CD4-positive, CD25-positive, alpha-beta regulatory T cell (primary cell): ENCODE measurements at regions not wholly inside any gene's neighbourhood (a gene's known extent, or its start where the extent isn't known, plus 50 kb on each side); places are given as distances from the start of the nearest gene placed in this dataset.

Experiments used
- ATAC-seq, 2 donors: fragments of 150-1000 bp; cut with Tn5 transposase; one replicate each; pipeline ENCODE4 v1.10.0; 2021; ENCODE audit warnings: low read depth in 2 of 2, moderate number of reproducible peaks in 2 of 2, moderate library complexity in 1 of 2
- DNase-seq, 3 donors: peaks; one replicate each; pipeline versions ENCODE4 v3.0.0 to v3.0.0-alpha.2; 2012 to 2022; ENCODE audit warnings: mixed read lengths in 1 of 3
- H3K27ac ChIP-seq: one replicate; pipeline ENCODE4 v1.7.0; 2013; ENCODE audit warnings: mild to moderate bottlenecking, low read length; ENCODE audit not compliant: insufficient read depth, poor library complexity, severe bottlenecking
- H3K27me3 ChIP-seq: one replicate; pipeline ENCODE4 v1.7.0; 2013; ENCODE audit warnings: low read length; ENCODE audit not compliant: control insufficient read depth, insufficient read depth
- H3K36me3 ChIP-seq: one replicate; pipeline ENCODE4 v1.7.0; 2013; ENCODE audit warnings: mild to moderate bottlenecking, low read length, moderate library complexity; ENCODE audit not compliant: control insufficient read depth, insufficient read depth
- H3K4me1 ChIP-seq: 2 replicates; pipeline ENCODE4 v1.7.0; 2013; ENCODE audit warnings: mild to moderate bottlenecking, low read length; ENCODE audit not compliant: insufficient read depth, control insufficient read depth, poor library complexity, severe bottlenecking
- H3K4me3 ChIP-seq: one replicate; pipeline ENCODE4 v1.7.0; 2013; ENCODE audit warnings: low read depth, mild to moderate bottlenecking, low read length, moderate library complexity
- H3K9me3 ChIP-seq, 2 experiments: 1 replicate in 1 of 2; 2 replicates in 1 of 2; pipeline ENCODE4 v1.7.0; 2013; ENCODE audit warnings: low read length in 2 of 2, mild to moderate bottlenecking in 1 of 2, moderate library complexity in 1 of 2; ENCODE audit not compliant: control insufficient read depth in 2 of 2
- H3K27ac Mint-ChIP-seq, 3 donors: one replicate each; pipeline ENCODE4 v1.8.0; 2020 to 2022; ENCODE audit warnings: mild to moderate bottlenecking in 3 of 3, mixed read lengths in 3 of 3, moderate library complexity in 2 of 3
- H3K27me3 Mint-ChIP-seq: one replicate; pipeline ENCODE4 v1.8.0; 2022; ENCODE audit warnings: mild to moderate bottlenecking, mixed read lengths
- H3K36me3 Mint-ChIP-seq: one replicate; pipeline ENCODE4 v1.8.0; 2020; ENCODE audit warnings: mixed read lengths
- H3K4me1 Mint-ChIP-seq, 4 donors: one replicate each; pipeline ENCODE4 v1.8.0; 2020 to 2022; ENCODE audit warnings: mixed read lengths in 4 of 4, mild to moderate bottlenecking in 1 of 4
- H3K4me3 Mint-ChIP-seq, 4 donors: one replicate each; pipeline ENCODE4 v1.8.0; 2020 to 2022; ENCODE audit warnings: mild to moderate bottlenecking in 4 of 4, mixed read lengths in 4 of 4, moderate library complexity in 3 of 4
- H3K9me3 Mint-ChIP-seq, 7 donors: one replicate each; pipeline ENCODE4 v1.8.0; 2020 to 2022; ENCODE audit warnings: mixed read lengths in 7 of 7, mild to moderate bottlenecking in 3 of 7, moderate library complexity in 2 of 7

GRCh38 chr6:164014346-164015087 lies 600.0 kb downstream of the QKI start:
- Mint-ChIP-seq H3K27me3 (peaks cover 4% of the 10 kb centered on the region), H3K4me3 (no peak overlapping the region), H3K9me3 (peaks cover 0 to 4% (median 0%) of the 10 kb centered on the region in 7 donors), H3K27ac (no peak overlapping the region), H3K36me3 (no peaks in the 10 kb centered on the region), H3K4me1 (no peaks in the 10 kb centered on the region)
- Histone ChIP-seq H3K36me3 (no peaks in the 10 kb centered on the region), H3K9me3 (no peaks in the 10 kb centered on the region), H3K4me1 (no peaks in the 10 kb centered on the region), H3K4me3 (no peak overlapping the region), H3K27me3 (no peaks in the 10 kb centered on the region), H3K27ac (no peak overlapping the region)
- DNase-seq, result no peak
- no peak for ATAC-seq

- no peak overlapping the region for H3K4me3 ChIP-seq
- peaks cover 0 to 3% (median 0%) of the 10 kb centered on the region in 7 donors for H3K9me3 Mint-ChIP-seq
- H3K4me1 Mint-ChIP-seq, result no peaks in the 10 kb centered on the region
- H3K27ac ChIP-seq, result no peak overlapping the region
- H3K36me3 Mint-ChIP-seq, result no peaks in the 10 kb centered on the region
- H3K9me3 ChIP-seq, result no peaks in the 10 kb centered on the region
- no peak for DNase-seq
- peaks cover 4% of the 10 kb centered on the region for H3K27me3 Mint-ChIP-seq
- no peak for ATAC-seq
- H3K27ac Mint-ChIP-seq, result no peak overlapping the region
- no peaks in the 10 kb centered on the region for H3K27me3 ChIP-seq
- H3K4me1 ChIP-seq, result no peaks in the 10 kb centered on the region
- H3K4me3 Mint-ChIP-seq, result no peak overlapping the region
- H3K36me3 ChIP-seq, result no peaks in the 10 kb centered on the region
These were observed 599.1 kb downstream of the QKI start for GRCh38 chr6:164013480-164014208.

DNA sequence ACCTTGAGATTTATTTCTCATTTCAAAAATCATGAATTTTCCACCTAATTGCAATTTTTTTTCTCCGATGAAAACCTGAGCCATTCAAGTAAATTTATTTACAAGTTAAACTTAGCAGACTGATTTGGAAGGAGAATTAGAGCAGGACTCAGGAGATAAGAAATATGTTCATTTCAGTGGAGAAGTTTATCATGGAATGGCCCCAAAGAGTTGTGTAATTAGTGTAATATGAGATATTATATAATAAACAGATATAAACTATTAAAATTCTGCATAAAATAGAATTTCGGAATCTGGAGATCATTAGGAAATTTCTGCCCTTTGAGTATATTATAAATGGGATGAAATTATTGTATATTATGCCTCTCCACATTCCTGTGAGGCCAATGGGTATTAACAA lies 596.8 kb downstream of the QKI start:
- no peak overlapping the region for H3K27ac Mint-ChIP-seq
- no peaks in the 10 kb centered on the region for H3K36me3 Mint-ChIP-seq
- Histone ChIP-seq H3K36me3 (no peaks in the 10 kb centered on the region), H3K4me3 (no peak overlapping the region), H3K4me1 (no peaks in the 10 kb centered on the region), H3K9me3 (no peaks in the 10 kb centered on the region), H3K27me3 (no peaks in the 10 kb centered on the region), H3K27ac (no peak overlapping the region)
- ATAC-seq (no peak), DNase-seq (no peak)
- no peaks in the 10 kb centered on the region for H3K4me1 Mint-ChIP-seq
- H3K4me3 Mint-ChIP-seq, result no peak overlapping the region
- H3K27me3 Mint-ChIP-seq, result peaks cover 4% of the 10 kb centered on the region
- peaks cover 0 to 4% (median 0%) of the 10 kb centered on the region in 7 donors for H3K9me3 Mint-ChIP-seq

- H3K4me3 ChIP-seq, result no peak overlapping the region
- DNase-seq (no peak), ATAC-seq (no peak)
- no peak overlapping the region for H3K27ac Mint-ChIP-seq
- peaks cover 4% of the 10 kb centered on the region for H3K27me3 Mint-ChIP-seq
- H3K27ac ChIP-seq, result no peak overlapping the region
- H3K9me3 ChIP-seq, result no peaks in the 10 kb centered on the region
- H3K36me3 ChIP-seq, result no peaks in the 10 kb centered on the region
- no peaks in the 10 kb centered on the region for H3K36me3 Mint-ChIP-seq
- H3K27me3 ChIP-seq, result no peaks in the 10 kb centered on the region
- no peak overlapping the region for H3K4me3 Mint-ChIP-seq
- no peaks in the 10 kb centered on the region for H3K4me1 Mint-ChIP-seq
- H3K9me3 Mint-ChIP-seq, result peaks cover 0 to 4% (median 0%) of the 10 kb centered on the region in 7 donors
- H3K4me1 ChIP-seq, result no peaks in the 10 kb centered on the region
These were observed 596.1 kb downstream of the QKI start for GRCh38 chr6:164010441-164011103.

DNA sequence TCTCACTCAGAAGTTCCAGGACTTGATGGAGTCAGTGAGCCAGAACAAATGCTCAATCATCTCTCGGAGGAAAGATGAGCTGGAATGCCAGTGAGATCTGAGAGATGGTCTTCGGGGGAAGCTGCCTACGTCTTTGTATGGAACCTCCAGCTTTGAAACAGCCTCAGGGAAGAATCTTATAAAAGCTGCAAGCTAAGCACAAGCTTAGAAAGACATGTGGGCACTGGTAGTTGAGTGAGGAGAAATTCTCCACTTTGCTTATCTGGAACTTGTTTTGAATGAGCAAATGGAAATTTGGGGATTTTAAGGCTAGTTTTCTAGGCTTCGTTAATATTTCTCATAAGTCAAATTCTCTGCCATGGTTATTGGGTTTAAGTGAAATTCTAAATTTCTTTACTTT lies 594.4 kb downstream of the QKI start:
- DNase-seq, result no peak
- Mint-ChIP-seq H3K27ac (no peak overlapping the region), H3K4me1 (no peaks in the 10 kb centered on the region)

DNA sequence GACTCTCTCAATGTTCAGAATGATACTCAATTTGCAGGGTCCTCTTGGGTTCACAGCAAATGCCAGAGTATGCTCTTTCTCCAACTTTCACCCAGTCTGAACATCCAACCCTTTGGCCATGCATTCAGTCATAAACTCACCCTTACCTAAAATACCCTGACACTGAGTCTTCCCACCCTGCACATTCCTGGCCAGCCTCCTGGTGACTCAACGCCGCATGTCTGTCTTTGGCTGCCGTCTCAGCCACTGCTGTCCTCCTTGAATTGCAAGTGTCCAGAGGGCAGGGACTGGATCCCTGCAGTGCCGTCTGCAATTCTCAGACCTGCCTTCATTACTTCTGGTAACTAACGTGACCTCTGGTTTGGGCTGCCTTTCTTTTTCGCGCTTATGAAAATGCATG lies 593.4 kb downstream of the QKI start:
- H3K4me1 Mint-ChIP-seq, result no peaks in the 10 kb centered on the region
- H3K4me3 Mint-ChIP-seq, result no peak overlapping the region
- no peaks in the 10 kb centered on the region for H3K9me3 ChIP-seq
- ATAC-seq (no peak), DNase-seq (no peak)
- no peak overlapping the region for H3K27ac ChIP-seq
- H3K27me3 ChIP-seq, result no peaks in the 10 kb centered on the region
- peaks cover 4% of the 10 kb centered on the region for H3K27me3 Mint-ChIP-seq
- no peaks in the 10 kb centered on the region for H3K36me3 ChIP-seq
- peaks cover 0 to 4% (median 0%) of the 10 kb centered on the region in 7 donors for H3K9me3 Mint-ChIP-seq
- H3K4me1 ChIP-seq, result no peaks in the 10 kb centered on the region
- no peak overlapping the region for H3K4me3 ChIP-seq
- H3K27ac Mint-ChIP-seq, result no peak overlapping the region
- H3K36me3 Mint-ChIP-seq, result no peaks in the 10 kb centered on the region

More for the DNA sequence above, 594.4 kb downstream of the QKI start:
- Histone ChIP-seq H3K4me1 (no peaks in the 10 kb centered on the region), H3K4me3 (no peak overlapping the region), H3K9me3 (no peaks in the 10 kb centered on the region), H3K27ac (no peak overlapping the region), H3K36me3 (no peaks in the 10 kb centered on the region), H3K27me3 (no peaks in the 10 kb centered on the region)
- H3K4me3 Mint-ChIP-seq, result no peak overlapping the region
- peaks cover 4% of the 10 kb centered on the region for H3K27me3 Mint-ChIP-seq
- no peak for ATAC-seq
- peaks cover 0 to 4% (median 0%) of the 10 kb centered on the region in 7 donors for H3K9me3 Mint-ChIP-seq
- no peaks in the 10 kb centered on the region for H3K36me3 Mint-ChIP-seq

- Histone ChIP-seq H3K4me3 (no peak overlapping the region), H3K36me3 (no peaks in the 10 kb centered on the region), H3K27ac (no peak overlapping the region), H3K4me1 (no peaks in the 10 kb centered on the region), H3K27me3 (no peaks in the 10 kb centered on the region), H3K9me3 (no peaks in the 10 kb centered on the region)
- DNase-seq (no peak), ATAC-seq (no peak)
- Mint-ChIP-seq H3K27me3 (no peaks in the 10 kb centered on the region), H3K4me1 (no peaks in the 10 kb centered on the region), H3K27ac (no peak overlapping the region), H3K9me3 (peaks cover 0 to 5% (median 2%) of the 10 kb centered on the region in 7 donors), H3K36me3 (no peaks in the 10 kb centered on the region), H3K4me3 (no peak overlapping the region)
These were observed 591.9 kb downstream of the QKI start for GRCh38 chr6:164006459-164006858.
